ENCODE measurements at regions not wholly inside any gene's neighbourhood (a gene's known extent, or its start where the extent isn't known, plus 50 kb on each side); places are given as distances from the start of the nearest gene placed in this dataset.

DNA sequence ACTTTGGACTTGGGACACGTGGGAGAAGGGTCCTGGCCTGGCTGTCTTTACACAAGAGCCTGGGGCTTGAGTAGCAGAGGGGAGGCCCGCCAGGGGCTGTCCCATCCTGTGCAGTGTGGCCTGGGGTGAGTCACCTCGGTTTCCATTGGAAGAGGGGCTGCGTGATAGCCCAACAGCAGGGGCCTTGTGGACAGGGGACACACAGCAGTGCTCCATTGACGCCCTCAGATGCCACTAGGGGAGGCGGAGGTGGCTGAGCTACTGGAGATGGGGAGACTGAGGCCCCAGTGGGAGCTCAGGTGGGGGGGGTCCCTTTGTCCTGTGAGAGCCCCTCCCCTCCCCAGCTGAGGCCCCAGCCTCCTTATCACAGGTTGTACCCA, 50.0 kb upstream of the RNU6ATAC start:
- DNase-seq: no peak

DNA sequence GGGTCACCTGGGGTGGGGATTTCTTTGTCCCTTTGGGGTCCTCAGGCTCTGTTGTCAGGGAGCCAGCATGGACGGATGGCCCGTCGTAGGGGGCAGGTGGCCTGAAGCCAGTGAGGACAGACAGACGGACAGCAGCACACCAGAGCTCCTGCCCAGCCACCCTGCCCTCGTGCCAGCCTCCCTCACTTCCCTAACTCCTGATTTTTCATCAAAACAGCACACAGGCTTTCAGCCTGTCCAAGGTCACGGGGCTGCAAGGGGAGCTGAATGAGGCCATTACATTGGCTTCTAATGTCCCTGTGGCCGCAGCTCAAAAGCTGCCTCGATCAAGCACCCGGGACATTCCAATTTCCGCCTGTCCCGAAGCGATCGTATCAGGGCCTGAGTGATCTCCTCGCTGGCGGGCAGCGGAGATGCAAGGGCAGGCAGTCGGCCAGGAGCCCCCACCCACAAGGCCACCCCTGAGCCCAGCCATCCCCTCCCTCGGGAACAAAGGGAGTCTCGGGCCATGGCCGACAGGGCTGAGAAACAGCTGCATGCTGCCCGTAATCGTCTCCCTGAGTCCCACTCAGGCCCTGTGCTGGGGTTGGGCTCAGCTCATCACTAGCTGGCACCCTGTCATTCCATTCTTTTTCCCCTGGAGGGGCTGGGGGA, 50.5 kb upstream of the RNU6ATAC start:
- DNase-seq: no peak

DNA sequence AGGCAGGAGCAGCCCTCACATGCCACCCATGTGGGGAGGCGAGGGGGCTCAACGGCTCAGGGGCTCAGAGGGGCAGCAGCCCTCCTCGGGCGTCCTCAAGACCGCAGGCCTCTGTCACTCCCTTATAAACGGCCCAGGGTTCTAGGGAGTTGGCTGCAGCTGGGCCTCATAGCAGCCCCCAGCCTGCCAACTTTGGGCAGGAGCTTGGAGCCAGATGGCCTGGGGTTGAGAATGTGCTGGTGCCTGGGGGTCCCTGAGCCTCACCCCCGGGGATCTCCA, 51.0 kb upstream of the RNU6ATAC start:
- DNase-seq: no peak

DNA sequence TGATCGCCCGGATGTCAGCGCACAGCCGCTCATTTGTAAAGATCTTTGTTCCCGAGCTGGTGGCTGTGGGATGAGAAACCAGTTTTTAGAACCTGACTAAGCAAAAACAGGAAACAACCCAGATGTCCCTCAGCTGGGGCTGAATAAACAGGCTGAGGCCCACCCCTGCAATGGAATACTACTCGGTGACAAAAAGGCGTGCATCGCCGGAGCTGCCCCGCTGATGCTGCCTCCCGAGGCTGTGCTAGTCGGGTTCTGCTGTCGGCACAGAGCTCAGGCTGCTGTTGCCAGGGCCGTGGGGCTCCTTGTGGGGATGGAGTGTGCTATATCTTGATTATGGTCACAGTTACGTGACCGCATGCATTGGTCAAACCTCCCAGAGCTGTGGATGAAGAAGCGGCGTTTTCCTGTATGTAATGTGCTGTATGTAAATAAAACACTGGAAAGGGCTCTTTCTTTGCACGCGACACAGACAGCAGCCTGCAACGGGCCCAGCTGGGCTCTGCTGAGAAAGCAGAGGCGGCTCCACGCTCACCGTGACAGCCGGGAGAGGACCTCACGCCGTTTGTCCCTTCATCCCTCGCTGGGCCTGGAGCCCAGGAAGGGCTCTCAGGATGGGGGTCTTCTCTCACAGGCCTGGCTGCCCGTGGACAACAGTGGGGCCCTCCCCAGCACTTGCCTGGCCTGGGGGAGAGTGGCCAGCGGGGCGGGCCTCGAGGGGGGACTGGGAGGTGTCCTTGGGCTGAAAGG, 51.5 kb upstream of the RNU6ATAC start:
- no peak for DNase-seq

- no peak for DNase-seq
Measured at GRCh38 chr9:134216449-134216951, 52.1 kb upstream of the RNU6ATAC start.

- no peak for DNase-seq
Measured at GRCh38 chr9:134216961-134217360, 52.6 kb upstream of the RNU6ATAC start.

DNA sequence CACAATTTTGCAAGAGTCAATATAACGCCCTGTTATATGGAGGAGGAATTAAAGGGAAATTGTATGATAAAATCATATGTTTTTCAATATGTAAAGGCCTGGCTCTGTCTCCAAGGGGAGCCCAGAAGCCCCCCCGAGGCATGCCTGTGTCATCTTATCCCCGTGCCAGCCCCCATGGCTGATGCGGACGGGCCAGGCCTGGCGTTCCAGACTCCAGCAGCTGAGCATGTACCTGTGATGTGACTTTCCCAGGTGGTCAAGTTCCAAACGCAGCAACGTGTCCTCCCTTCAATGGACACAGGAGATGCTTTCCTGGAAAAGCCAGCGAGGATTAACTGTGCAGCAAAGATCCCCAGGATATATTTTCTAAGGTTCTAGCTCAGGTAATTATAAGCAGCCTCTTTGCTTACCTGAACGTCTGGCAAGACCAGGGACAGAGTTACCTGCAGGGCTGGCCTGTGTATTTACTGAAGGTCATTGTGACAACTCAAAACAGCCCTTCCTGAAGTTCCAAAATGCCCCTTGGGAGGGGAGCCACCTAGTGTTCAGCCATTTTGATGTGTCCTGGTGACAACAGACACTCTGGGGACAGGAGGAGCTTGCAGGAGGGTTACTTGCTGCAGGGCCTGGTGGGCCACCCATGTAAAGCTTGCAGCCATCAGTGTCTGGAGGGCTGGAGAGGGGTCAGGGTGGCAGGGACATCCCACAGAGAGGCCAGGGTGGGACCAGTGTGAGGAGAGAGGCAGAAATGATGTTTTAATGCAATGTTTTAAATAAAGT, 53.3 kb upstream of the RNU6ATAC start:
- DNase-seq: no peak

GRCh38 chr9:134218230-134218629, 53.9 kb upstream of the RNU6ATAC start:
- no peak for DNase-seq

DNA sequence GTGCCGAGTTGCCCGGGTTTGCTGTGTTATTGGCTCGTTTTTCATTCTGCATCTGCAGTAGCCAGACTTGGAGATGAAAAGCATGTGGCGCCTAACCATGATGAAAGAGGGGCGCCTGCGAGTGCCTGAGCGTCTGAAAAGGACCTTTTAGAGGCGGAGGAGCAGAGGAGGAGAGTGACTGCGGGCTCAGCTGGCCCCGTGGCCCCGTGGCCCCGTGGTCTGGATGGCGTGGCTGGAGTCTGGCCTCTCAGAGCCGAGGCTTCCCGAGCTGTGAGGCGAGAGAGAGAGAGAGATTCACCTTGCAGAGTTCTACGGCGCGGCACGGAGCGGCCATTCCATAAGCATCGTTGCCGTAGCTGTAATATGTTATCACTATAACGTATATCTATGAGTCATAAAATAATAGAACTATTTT, 55.3 kb upstream of the RNU6ATAC start:
- DNase-seq: no peak

DNA sequence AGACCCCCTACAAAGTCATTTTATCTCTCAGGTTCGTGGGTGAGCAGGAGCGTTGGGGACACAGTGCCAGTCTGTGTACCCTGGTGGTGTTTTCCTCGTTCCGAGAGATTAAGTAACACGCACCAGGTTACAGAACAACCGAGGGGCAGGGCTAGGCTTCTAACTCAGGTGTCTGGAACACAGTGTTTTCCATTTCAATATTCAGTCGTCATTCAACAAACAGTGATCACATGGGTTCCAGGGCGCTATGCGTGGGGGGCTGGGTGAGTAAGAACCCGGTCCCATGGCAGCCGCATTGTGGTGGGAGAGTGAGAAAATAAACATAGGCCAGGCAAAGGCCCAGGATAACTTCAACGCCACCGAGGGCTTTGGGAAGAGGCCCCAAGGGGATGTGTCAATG, 55.9 kb upstream of the RNU6ATAC start:
- DNase-seq: no peak

DNA sequence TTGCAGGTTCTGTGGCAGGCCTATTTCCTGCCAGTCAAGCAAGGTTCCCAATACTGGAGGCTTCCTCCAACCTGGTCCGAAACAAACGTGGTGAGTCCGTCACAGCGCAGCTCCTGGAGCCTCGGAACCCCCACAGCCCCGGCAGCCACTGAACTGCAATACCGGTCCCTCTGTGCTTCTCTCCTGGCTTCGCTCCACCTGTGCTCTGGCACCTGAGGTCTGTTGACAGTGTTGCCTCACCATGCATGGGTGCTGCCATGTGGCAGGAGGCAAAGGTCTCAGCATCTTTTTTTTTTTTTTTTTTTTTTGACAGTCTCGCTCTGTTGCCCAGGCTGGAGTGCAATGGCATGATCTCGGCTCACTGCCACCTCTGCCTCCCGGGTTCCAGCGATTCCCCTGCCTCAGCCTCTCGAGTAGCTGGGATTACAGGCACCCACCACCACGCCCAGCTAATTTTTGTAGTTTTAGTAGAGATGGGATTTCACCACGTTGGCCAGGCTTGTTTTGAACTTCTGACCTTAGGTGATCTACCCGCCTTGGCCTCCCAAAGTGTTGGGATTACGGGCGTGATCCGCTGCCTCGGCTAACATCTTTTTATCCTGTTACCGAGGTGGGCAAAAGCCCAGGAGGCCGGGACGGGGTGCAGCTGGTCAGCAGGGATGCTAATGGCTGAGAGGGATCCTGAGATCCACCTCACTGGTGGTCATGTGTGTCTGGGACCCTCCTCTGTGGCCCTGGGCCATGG, 57.1 kb upstream of the RNU6ATAC start:
- no peak for DNase-seq

DNA sequence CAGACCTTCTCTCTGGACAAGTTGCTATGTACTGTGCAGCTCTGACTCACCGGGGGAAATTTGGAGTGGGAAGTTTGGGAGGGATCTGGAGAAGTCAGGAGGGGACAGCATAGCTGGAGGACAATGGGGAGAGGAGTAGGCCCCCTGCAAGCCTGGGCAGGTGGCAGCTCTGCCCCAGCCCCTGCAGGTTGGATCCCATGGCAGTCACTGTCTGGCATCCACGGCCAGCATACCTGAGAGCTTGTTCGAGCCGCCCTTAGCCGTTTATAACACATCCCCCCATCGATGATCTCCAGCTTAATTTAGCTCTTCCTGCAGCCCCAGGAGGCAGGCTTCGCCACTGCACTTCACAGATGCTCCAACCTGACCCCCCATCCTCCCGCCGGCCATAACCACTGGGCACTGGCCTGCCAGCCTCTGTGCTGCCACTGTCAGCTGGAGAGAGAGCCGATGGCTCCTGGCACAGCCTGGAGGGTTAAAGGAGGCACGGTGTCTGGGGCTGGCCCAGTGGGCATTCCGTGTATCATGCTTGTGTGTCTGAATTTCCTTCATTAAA, 57.7 kb upstream of the RNU6ATAC start:
- DNase-seq: no peak

- no peak for DNase-seq
Measured at GRCh38 chr9:134223091-134223490, 58.7 kb upstream of the RNU6ATAC start.

DNA sequence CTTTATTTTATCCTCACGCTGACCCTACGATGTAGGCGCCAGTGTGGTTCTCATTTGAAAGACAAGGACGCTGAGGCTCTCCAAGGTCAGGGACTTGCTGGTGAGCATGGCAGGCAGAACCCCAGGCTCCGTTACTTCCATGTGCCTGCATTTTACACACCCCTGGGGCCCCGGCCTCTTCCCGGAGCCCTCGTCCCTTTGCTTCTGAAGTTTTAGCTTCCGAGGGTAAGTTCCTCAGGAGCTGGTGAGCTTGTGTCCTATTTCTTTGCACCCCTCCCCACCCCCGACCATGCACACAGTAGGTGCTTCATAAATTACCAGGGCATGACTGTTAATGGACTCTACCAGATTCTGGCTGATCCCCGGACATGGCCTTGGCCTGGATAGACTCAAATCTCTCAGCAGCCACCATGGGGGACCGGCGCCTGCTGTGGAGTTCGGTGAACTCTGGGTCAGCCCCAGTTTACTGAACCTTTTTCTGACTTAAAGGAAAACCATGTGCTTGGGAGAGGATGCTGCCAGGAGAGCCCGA, 59.3 kb upstream of the RNU6ATAC start:
- DNase-seq: no peak

GRCh38 chr9:134224127-134224526, 59.8 kb upstream of the RNU6ATAC start:
- DNase-seq: no peak

DNA sequence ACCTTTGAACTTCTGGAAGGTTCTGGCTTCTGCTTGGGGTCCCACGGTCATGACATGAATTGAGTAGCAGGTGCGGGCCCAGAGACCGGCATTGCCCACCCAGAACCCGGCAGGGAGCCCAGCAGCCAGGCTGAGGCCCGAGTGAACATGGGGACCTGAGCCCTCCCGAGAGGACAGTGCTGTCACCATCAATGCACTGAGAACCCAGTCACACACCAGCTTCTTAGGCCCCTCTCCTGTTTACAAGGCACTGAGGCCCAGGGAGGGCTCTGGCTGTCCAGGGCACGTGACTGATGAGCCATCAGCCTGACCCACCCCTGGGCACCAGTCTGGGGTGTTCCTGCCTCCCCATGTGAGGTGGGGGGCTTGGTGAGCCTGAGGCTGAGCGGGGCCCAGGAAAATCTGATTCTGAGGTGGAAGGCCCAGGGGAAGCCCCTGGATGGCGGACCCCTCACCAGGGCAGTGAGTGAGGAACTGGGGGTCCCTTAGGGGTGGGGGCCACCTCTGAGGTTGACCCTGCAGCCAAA, 60.3 kb upstream of the RNU6ATAC start:
- no peak for DNase-seq

DNA sequence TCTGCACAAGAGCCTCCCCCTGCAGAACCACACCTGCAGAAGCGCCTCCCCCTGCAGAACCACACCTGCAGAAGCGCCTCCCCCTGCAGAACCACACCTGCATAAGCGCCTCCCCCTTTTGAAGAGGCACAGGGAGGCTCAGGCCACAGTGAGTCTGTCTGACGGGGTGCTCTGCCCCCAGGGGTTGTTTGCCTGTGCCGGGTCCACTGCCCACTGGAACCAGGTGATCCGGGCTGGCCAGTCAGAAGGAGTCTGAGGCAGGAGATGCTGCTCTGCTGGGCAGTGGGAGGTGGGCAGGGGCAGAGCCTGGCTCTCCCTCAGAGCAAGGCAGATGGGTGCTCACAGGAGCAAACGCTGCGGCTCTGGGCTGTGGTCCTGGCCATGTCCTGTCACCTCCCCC, 60.8 kb upstream of the RNU6ATAC start:
- no peak for DNase-seq

GRCh38 chr9:134225816-134226215, 61.5 kb upstream of the RNU6ATAC start:
- DNase-seq: no peak

GRCh38 chr9:134226221-134226930, 62.0 kb upstream of the RNU6ATAC start:
- DNase-seq: no peak

DNA sequence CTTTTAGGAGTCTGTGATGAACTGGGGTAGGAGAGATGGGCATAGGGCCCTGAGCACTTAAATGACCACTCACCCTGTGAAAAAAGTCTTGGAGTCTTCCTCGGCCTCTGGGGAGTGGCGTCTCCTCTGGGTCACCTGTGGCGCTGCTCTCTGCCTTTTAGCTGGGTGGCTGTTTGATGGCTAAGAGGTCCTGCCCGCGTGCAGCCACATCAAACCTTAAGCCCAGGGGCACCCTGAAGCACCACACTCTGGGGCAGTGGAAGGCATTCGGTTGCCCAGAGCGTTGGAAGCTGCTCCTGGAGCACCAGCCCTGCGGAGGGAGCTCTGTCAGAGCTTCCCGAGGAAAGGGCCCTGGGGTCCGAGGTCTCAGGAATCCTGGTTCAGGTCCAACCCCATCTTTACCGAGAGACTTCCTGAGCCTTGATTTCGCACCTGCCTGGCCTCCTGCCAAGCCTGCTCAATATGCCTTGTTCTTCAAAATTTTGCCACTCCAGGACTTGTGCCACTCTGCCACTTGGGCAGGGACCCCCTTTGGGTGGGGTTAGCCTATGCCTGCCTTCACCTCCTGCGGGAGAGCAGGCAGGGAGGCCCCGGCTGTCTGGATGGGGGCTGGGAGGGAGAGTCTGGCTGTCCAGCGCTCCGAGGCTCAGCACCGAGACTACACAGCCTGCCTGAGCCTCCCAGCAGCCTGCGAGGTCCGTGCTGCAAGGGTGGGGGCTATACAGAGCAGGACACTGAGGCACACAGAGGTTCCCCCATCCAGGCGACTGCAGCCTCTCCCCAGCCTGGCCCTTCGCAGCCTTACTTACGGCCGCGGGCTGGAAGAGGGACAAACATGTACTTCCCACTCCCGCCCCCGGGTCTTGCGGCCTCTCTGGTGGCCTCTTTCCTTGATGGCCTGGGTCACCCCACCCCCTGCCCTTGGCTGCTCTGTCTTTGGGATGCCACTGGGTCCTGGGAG, 63.4 kb upstream of the RNU6ATAC start:
- no peak for DNase-seq

GRCh38 chr9:134228649-134229048, 64.3 kb upstream of the RNU6ATAC start:
- no peak for DNase-seq

All from stimulated activated CD4-positive, alpha-beta T cell treated with anti-CD3 and anti-CD28 coated beads, Interleukin-12 subunit alpha, Interleukin-12 subunit beta, amount 100 ng/mL, for 4 hours (primary cell).